ENCODE measurements at regions not wholly inside any gene's neighbourhood (a gene's known extent, or its start where the extent isn't known, plus 50 kb on each side); places are given as distances from the start of the nearest gene placed in this dataset.

DNA sequence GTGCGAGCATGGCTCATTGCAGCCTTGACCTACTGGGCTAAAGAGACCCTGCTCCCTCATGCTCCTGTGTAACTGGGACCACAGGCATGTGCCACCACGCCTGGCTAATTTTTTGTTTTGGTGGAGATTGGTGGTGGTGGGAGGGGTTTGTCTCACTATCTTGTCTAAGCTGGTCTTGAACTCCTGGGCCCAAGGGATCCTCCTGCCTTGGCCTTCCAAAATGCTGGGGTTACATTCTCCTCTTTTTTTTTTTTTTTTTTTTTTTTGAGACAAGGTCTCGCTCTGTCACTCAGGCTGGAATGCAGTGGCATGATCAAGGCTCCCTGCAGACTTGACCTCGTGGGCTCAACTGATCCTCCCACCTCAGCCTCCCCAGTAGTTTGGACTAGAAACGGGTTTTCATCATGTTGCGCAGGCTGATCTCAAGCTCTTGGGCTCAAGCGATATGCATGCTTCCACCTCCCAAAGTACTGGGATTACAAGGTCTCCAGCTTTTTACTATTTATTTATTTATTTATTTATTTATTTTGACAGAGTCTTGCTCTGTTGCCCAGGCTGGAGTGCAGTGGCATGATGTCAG is 238.3 kb downstream of the MYCN start:
- H3K9me3 ChIP-seq (ENCODE audit: insufficient read depth, low read length), result no peaks in the 10 kb centered on the region
- H3K27ac ChIP-seq (ENCODE audit: low read depth, low read length), result no peak overlapping the region
- TF ChIP-seq, protein P1, sequence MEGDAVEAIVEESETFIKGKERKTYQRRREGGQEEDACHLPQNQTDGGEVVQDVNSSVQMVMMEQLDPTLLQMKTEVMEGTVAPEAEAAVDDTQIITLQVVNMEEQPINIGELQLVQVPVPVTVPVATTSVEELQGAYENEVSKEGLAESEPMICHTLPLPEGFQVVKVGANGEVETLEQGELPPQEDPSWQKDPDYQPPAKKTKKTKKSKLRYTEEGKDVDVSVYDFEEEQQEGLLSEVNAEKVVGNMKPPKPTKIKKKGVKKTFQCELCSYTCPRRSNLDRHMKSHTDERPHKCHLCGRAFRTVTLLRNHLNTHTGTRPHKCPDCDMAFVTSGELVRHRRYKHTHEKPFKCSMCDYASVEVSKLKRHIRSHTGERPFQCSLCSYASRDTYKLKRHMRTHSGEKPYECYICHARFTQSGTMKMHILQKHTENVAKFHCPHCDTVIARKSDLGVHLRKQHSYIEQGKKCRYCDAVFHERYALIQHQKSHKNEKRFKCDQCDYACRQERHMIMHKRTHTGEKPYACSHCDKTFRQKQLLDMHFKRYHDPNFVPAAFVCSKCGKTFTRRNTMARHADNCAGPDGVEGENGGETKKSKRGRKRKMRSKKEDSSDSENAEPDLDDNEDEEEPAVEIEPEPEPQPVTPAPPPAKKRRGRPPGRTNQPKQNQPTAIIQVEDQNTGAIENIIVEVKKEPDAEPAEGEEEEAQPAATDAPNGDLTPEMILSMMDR (IDR thresholded peaks at IDR 0.05; ENCODE audit: insufficient read depth, low read length, poor library complexity, severe bottlenecking), result no peak
- no peaks in the 10 kb centered on the region for H3K27me3 ChIP-seq (ENCODE audit: low read length)
- no peak overlapping the region for H3K4me3 ChIP-seq (ENCODE audit: insufficient read depth, low read length, poor library complexity, severe bottlenecking)
- no peaks in the 10 kb centered on the region for H3K79me2 ChIP-seq (ENCODE audit: insufficient read depth, low read length)
- no peaks in the 10 kb centered on the region for H3K9me2 ChIP-seq (replicated peaks; ENCODE audit: insufficient read depth, low read length)
- no peak overlapping the region for H2AFZ ChIP-seq (ENCODE audit: low read depth, low read length, severe bottlenecking)
- no peaks in the 10 kb centered on the region for H3K36me3 ChIP-seq (ENCODE audit: low read length)
- H3K9ac ChIP-seq (ENCODE audit: low read length), result no peak overlapping the region
- H3K4me2 ChIP-seq (ENCODE audit: low read depth, low read length, poor library complexity, severe bottlenecking), result no peak overlapping the region
- H4K20me1 ChIP-seq (ENCODE audit: low read depth, low read length), result no peaks in the 10 kb centered on the region
- H3F3A ChIP-seq (ENCODE audit: insufficient read depth), result no peaks in the 10 kb centered on the region

DNA sequence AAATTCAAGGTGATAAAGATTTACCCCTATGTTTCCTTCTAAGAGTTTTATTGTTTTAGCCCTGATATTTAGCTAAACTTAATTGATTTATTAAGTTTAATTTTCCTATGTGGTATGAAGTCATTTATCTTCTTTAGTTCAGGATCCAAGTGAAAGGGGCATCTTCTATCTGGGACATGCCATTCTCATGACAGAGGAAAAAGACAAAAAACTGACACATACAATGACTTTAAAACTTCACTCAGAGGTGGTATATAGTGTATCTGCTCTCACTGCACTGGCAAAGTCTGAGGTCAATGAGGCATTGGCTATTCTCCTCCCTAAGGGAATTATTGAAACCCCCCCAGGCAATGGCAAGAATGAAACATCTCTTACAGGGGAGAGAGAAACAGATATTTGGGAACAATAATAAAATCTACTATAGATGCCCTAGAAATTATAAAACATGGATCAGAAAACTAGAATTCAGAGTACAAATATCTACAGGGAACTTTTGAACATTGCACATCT is 237.4 kb downstream of the MYCN start:
- Histone ChIP-seq H3K36me3 (ENCODE audit: low read length) (no peaks in the 10 kb centered on the region), H2AFZ (ENCODE audit: low read depth, low read length, severe bottlenecking) (no peak overlapping the region), H3F3A (ENCODE audit: insufficient read depth) (no peaks in the 10 kb centered on the region), H3K9ac (ENCODE audit: low read length) (no peak overlapping the region), H3K9me3 (ENCODE audit: insufficient read depth, low read length) (no peaks in the 10 kb centered on the region), H3K4me3 (ENCODE audit: insufficient read depth, low read length, poor library complexity, severe bottlenecking) (no peak overlapping the region), H4K20me1 (ENCODE audit: low read depth, low read length) (no peaks in the 10 kb centered on the region), H3K9me2 (replicated peaks; ENCODE audit: insufficient read depth, low read length) (no peaks in the 10 kb centered on the region), H3K27ac (ENCODE audit: low read depth, low read length) (no peak overlapping the region), H3K79me2 (ENCODE audit: insufficient read depth, low read length) (no peaks in the 10 kb centered on the region), H3K4me2 (ENCODE audit: low read depth, low read length, poor library complexity, severe bottlenecking) (no peak overlapping the region), H3K27me3 (ENCODE audit: low read length) (no peaks in the 10 kb centered on the region)
- no peak for TF ChIP-seq EZH2phosphoT487 (conservative IDR thresholded peaks at IDR 0.05; ENCODE audit: low read length)
- TF ChIP-seq, protein P1 (IDR thresholded peaks at IDR 0.05; ENCODE audit: insufficient read depth, low read length, poor library complexity, severe bottlenecking), result no peak

DNA sequence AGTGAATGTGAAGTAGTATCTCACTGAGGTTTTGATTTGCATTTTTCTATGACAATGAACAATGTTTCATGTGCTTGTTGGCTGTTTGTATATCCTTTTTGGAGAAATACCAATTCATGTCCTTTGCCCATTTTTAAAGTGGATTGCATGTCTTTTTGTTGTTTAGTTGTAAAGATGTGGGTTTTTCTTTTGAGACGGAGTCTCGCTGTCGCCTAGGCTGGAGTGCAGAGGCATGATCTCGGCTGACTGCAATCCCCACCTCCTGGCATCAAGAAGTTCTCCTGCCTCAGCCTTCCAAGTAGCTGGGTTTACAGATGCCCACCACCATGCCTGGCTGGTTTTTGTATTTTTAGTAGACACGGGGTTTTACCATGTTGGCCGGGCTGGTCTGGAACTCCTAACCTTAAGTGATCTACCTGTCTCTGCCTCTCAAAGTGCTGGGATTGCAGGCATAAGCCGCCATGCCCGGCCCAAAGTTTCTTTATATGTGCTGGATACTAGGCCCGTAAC is 236.7 kb downstream of the MYCN start:
- no peaks in the 10 kb centered on the region for H3F3A ChIP-seq (ENCODE audit: insufficient read depth)
- H3K9ac ChIP-seq (ENCODE audit: low read length), result no peak overlapping the region
- H2AFZ ChIP-seq (ENCODE audit: low read depth, low read length, severe bottlenecking), result no peak overlapping the region
- no peaks in the 10 kb centered on the region for H4K20me1 ChIP-seq (ENCODE audit: low read depth, low read length)
- no peak for TF ChIP-seq EZH2phosphoT487 (conservative IDR thresholded peaks at IDR 0.05; ENCODE audit: low read length)
- TF ChIP-seq, protein P1 (IDR thresholded peaks at IDR 0.05; ENCODE audit: insufficient read depth, low read length, poor library complexity, severe bottlenecking), result no peak
- no peak overlapping the region for H3K27ac ChIP-seq (ENCODE audit: low read depth, low read length)
- H3K9me3 ChIP-seq (ENCODE audit: insufficient read depth, low read length), result no peaks in the 10 kb centered on the region
- no peaks in the 10 kb centered on the region for H3K79me2 ChIP-seq (ENCODE audit: insufficient read depth, low read length)
- H3K4me2 ChIP-seq (ENCODE audit: low read depth, low read length, poor library complexity, severe bottlenecking), result no peak overlapping the region
- H3K9me2 ChIP-seq (replicated peaks; ENCODE audit: insufficient read depth, low read length), result no peaks in the 10 kb centered on the region
- H3K4me3 ChIP-seq (ENCODE audit: insufficient read depth, low read length, poor library complexity, severe bottlenecking), result no peak overlapping the region
- H3K36me3 ChIP-seq (ENCODE audit: low read length), result no peaks in the 10 kb centered on the region
- H3K27me3 ChIP-seq (ENCODE audit: low read length), result no peaks in the 10 kb centered on the region
